GM18505 (cell line): ENCODE measurements at regions not wholly inside any gene's neighbourhood (a gene's known extent, or its start where the extent isn't known, plus 50 kb on each side); places are given as distances from the start of the nearest gene placed in this dataset.
"Not testable (repeated sequence)": the region's sequence is repeated elsewhere in the genome, so short reads cannot be mapped to it uniquely, and the experiment has no call there.

Experiments
- ATAC-seq: cut with Tn5 transposase; IDR thresholded peaks from one replicate; pipeline ENCODE4 v1.9.1; 2021; ENCODE audit not compliant: unreplicated experiment
- POLR2A ChIP-seq: IDR thresholded peaks from 4 replicates; pipeline ENCODE4 v1.6.1; 2011; ENCODE audit warnings: borderline replicate concordance; ENCODE audit not compliant: insufficient read depth, insufficient read length; ENCODE audit errors: extremely low read depth

DNA sequence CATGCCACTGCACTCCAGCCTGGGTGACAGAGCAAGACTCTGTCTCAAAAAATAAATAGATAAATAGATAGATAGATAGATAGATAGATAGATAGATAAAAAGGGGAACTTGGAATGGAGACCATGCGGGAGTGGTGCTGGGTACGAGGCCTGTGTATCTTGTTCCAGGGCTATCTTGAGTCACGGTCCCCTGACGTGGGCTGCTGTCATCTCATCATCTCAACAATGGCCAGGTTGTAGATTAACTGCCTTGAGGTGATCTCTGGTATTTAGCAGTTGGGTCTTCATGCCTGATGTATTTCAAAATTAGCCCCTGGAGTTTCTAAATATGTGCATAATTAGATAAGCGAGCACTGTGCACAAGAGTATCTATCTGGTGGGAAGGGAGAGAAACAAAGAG lies 212.1 kb downstream of the CDRT15L2 start:
- TF ChIP-seq POLR2A: no peak
- ATAC-seq: no peak

DNA sequence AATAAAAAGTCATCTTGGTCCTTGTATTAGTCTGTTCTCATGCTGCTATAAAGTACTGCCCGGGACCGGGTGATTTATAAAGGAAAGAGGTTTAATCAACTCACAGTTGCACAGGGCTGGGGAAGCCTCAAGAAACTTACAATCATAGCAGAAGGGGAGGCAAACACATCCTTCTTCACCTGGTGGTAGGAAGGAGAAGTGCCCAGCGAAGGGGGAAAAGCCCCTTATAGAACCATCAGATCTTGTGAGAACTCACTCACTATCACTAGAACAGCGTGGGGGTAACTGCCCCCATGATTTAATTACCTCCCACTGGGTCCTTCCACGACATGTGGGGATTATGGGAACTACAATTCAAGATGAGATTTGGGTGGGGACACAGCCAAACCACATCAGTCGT lies 215.0 kb downstream of the CDRT15L2 start:
- ATAC-seq: not testable (repeated sequence)

DNA sequence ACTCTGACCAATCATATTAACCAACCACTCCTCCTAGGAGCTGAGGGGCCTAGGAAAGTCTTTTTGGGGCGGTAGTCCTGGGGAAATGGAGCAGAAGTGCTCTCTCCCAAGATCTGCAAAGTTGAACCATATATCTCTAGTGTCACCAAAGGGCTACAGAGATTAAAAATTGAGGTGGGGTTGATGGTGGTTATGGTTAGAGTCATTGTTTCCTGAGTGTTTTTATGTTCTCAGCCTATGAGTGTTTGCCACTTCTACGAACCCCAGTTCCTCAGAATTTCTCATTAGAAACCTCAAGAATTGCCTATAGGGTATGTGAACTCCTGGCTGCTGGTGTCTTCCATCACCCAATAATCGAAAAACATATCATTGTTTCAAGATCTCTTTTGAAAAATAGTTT lies 217.8 kb downstream of the CDRT15L2 start:
- TF ChIP-seq POLR2A: no peak
- ATAC-seq: no peak

DNA sequence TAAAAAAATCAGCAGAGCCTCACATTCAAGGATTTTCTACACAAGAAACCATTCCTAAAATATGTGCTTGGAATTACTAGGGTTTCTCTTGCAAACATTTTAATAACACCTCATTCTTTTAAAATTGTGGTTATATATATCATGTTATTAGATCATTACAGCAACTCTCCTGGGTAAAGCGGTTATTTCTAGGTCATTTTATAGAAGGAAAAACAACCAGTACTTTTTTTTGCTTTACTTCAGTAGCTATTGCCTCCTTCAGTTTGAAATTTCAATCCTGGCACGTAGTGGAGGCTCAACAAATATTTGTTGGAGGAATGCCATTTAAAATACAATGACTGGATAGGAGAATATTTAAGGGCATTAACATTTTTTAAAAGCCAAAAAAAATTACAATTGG lies 220.6 kb downstream of the CDRT15L2 start:
- no peak for TF ChIP-seq POLR2A
- no peak for ATAC-seq

DNA sequence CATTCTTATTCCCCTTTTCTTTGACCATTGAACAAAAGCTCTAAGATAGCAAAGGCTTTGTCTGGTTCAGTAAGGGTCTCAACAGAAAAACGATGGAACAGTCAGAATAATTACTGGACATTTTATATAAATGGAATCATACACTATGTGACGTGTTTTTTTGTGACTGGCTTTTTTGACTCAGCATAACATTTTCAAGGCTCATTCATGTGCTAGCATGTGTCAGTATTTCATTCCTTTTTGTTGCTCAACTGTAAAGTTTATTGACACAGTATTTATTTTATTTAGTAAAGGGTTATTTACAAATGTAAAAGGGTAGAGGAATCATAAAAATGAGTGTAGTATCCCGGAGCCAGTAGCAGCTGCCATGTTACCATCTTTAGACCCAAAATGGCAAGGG lies 226.2 kb downstream of the CDRT15L2 start:
- TF ChIP-seq POLR2A: no peak
- ATAC-seq: no peak

DNA sequence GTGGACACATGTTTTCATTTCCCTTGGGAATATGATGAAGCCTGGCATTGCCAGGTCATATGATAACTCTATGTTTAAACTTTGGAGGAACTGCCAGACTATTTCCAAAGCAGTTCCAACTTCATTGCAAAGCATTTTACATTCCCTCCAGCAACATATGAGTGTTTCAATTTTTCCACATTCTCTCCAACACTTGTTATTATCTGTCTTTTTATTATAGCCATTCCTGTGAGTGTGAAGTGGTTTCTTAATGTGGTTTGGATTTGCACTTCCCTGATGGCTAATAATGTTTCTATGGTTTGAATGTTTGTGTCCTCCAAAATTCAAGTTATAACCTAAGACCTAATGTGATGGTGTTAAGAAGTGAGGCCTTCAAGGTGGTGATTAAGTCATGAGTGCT lies 228.0 kb downstream of the CDRT15L2 start:
- ATAC-seq: not testable (repeated sequence)

DNA sequence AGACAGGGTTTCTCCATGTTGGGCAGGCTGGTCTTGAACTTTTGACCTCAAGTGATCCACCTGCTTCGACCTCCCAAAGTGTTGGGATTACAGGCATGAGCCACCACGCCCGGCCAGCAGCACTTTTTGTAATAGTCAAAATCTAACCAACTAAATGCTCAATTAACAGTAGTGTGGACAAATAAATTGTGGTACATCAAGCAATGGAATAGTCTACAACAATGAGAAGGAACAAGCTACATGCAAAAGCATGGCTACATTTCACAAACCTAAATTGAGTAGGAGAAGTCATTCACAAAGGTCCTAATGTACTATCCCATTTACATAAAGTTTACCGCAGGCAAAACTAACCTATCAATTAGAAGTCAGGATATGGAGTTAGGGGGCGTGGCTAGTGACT lies 227.4 kb downstream of the USP22 start:
- not testable (repeated sequence) for ATAC-seq

DNA sequence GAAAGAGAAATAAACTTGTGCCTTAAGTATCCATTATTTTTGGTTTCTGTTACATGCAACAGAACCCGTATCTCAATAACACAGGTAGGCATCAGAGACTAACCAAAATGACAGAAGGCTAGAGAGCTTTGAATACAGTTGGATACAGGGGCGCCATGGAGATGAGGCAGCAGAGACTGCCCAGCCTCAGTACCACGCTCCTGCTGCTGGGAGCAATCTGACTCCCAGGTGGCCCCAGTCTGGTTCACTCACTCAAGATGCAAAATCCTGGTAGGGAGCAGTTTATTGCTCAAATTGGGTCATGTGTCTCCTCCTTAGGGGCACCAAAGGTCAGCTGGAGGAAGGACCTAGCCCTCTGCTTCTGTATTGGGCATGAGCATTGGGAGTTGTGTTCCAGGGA lies 218.9 kb downstream of the USP22 start:
- no peak for TF ChIP-seq POLR2A
- no peak for ATAC-seq

DNA sequence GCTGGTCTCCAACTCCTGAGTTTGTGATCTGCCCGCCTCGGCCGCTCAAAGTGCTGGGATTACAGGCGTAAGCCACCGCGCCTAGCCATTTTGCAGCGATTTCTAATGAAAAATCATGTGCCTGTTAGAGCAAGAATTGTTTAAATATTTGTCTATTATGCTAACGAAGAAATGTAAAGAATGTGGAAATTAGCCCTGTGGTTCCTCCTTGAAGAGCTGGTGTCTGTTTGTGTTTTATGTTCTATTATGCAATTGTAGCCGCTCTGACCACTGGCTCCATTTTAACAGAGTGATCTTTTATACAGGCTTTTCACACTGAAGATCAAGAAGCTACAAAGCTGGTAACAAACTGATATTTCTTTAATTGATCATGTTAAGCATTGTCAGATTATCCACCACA lies 217.3 kb downstream of the USP22 start:
- TF ChIP-seq POLR2A: no peak
- no peak for ATAC-seq

DNA sequence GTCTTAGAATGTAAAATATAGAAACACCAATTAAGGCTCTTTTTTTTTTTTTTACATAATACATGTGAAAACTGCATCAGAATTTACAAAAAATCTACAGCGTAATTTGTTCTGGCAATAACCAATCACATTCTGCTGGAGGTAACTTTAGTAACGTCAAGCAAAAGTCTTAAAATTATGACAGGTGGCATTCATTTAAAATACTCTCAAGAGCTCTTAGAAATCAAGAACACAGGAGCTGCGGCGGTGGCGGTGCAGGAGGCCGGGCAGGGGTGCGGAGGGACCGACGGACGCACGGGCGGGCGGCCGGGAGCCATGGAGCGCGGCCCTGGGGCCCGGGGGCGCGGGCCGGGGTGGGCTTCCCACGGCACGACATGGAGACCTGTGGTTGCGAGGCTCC lies 202.4 kb downstream of the USP22 start:
- ATAC-seq: not testable (repeated sequence)

DNA sequence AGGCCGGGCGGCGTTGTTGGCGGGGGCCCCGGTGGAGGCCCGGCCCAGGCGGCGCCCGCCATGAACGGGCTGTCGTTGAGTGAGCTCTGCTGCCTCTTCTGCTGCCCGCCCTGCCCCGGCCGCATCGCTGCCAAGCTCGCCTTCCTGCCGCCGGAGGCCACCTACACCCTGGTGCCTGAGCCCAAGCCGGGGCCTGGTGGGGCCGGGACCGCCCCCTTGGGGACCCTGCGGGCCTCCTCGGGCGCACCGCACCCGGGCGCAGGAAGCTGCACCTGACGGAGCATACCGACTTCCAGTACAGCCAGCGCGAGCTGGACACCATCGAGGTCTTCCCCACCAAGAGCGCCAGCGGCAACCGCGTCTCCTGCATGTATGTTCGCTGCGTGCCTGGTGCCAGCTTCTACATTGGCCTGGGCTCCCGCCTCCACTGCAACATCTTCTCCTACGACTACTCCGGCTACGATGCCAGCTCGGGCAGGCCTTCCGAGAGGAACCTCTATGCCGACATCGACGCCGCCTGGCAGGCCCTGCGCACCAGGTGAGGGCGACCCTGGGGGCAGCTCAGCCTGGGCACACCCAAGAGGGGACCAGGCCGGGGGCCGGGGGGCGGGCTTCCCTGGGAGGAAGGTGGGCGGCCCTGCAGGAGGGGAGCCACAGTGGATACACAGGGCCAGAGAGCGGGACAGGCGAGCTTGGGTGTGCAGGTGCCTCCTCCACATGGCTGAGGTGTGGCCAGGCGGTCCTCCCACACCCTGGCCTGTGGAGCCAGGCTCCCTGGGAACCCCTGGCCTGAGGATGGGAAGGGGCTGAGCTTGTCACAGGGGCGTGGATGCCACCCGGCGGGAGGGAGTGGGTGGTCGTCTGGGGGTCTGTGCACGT lies 201.6 kb downstream of the USP22 start:
- ATAC-seq: not testable (repeated sequence)

DNA sequence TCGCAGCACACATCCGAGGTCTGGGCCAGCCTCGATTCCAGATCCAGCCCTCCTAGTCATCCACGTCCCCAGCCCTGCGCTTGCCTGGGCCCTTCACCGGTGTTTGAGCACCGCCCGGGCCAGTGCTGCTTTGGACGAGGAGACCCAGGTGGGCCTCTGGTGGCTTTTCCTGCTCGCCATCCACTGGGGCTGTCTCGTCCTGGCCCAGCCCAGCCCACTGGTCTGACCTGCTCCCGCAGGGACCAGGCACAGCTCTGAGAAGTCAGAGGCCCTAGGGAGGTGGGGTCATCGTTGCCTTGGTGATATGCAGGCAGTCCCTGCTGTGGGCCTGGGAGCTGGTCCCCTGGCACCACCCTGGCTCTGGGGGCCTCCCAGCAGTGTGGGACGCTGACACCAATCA lies 200.8 kb downstream of the USP22 start:
- not testable (repeated sequence) for ATAC-seq

DNA sequence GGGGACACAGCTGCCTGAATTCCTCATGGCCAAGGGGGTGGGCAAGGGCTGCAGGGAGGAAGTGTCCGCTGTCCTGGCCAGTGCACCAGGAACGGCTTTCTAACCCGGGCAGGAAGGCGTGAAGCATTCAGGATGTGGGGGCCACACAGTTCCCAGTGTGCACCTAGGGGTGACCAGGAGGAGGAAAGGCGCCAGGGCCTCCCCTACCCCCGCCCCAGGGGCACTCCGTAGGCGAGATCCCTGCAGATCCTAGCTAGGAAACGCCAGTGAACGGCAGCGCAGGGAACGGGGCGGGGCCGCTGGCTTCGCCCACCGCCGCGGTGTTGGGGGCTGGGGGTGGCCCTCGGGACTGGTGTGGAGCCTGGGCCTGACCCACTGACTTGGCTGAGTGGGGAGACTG lies 199.6 kb downstream of the USP22 start:
- not testable (repeated sequence) for ATAC-seq

DNA sequence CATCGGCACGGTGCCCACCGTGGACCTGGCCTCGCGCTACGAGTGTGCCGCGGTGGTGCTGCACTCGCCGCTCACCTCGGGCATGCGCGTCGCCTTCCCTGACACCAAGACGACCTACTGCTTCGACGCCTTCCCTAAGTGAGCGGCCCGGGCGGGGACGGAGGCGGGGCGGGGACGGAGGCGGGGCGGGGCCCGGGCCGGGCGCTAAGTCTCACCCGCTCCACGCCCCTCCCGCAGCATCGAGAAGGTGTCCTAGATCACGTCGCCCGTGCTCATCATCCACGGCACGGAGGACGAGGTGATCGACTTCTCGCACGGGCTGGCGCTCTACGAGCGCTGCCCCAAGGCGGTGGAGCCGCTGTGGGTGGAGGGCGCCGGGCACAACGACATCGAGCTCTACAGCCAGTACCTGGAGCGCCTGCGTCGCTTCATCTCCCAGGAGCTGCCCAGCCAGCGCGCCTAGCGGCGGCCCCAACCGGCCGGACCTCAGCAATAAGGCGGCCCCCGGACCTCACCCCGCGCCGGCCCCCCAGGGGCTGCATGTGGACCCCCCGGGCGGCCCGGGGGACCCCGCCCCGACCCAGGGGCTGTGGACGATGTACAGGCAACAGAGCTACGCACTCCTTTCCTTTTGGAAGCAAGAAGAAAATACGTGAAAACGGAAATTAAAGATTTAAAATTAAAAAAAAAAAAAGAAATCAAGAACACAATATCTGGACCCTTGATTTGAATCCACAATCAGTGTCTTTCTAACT lies 198.8 kb downstream of the USP22 start:
- not testable (repeated sequence) for ATAC-seq

DNA sequence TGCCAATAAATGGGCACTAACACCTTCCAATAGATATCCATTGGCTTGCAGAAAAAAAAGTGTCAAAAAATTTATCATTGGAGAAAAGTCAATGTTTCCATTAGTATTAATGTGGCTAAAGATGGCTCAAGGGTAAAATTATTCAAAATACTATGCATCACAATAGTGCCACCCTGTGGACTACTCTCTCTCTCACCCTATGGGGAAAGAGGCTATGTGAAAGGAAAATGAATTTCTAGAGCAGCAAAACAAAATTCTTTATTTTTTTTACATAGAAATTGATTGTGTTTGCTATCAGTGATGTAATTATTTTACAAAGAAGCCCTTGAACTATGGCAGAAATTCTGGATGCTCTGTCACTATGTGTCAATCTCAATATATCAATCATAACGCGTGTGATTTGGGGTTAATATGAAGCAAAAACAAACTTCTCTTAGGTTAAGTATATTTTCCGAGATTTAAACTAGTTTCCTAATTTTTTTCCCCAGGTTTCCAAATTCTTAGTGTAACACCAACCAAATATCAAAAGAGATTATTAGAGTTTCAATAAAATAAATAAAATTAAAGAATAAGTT lies 193.9 kb downstream of the USP22 start:
- not testable (repeated sequence) for ATAC-seq

DNA sequence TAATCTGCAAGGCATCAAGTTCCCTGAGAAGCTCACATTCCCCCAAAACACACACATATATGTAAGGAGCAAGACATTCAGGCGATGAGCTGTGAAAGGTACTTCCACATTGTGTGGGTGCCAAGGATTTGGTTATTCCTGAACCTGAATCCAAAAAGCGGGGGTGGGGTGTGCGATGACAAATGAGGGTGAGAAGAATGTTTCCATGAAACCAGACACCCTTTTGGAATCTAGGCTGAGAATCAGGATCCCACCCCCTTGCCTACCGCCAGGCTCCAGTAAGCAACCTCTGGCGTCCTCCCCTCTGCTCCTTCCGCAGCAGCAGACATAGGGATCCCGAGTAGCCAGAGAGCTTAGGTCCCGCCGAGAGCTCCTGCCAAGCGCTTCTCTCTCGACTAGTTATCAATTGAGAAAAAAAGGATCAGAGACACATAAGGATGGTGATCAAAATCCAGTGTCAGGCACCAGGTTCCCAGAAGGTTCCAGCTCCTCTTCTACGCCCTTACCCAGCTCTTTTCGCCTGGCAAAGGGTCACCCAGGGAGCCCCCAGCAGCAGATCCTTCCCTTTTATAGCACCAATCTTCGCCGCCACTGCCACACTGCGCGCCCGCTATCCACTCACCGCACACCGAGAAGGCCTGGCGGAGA lies 191.1 kb downstream of the USP22 start:
- not testable (repeated sequence) for ATAC-seq
